ENCODE measurements at regions not wholly inside any gene's neighbourhood (a gene's known extent, or its start where the extent isn't known, plus 50 kb on each side); places are given as distances from the start of the nearest gene placed in this dataset.
"Not testable (repeated sequence)": the region's sequence is repeated elsewhere in the genome, so short reads cannot be mapped to it uniquely, and the experiment has no call there.

DNA sequence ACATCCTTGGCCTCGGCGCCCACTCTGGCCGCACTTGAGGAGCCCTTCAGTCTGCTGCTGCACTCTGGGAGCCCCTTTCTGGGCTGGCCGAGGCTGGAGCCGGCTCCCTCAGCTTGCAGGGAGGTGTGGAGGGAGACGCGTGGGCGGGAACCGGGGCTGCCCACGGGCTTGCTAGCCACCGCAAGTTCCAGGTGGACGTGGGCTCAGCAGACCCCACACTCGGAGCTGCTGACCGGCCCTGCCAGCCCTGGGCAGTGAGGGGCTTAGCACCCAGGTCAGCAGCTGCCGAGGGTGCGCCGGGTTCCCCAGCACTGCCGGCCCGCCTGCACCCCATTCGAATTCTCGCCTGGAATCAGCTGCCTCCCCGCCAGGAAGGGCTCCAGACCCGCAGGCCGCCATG lies 1892.3 kb upstream of the PCDH7 start:
- no peak for ATAC-seq
- intact Hi-C loops (cut with micrococcal nuclease), result no loop called here
- DNase-seq, result no peak

DNA sequence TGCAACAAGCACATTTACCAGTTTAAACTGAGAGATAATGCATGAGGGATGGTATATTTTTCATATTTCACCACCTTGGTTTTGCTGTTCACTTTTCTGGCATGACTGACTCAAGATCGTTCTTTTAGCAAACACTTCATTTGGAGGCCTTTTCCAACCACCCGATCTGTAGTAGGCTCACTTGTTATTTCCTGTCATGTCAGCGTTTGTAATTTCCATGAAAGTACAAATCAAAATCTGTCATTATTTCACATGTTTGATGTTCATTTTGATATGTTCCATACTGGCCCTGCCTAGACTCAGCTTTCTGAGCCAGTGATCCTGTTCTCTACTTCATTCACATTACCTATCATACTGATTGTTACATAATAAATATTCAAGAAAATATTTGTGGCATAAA lies 1888.3 kb upstream of the PCDH7 start:
- ATAC-seq (no peak), DNase-seq (no peak)
- intact Hi-C loops (cut with micrococcal nuclease), result no loop called here

DNA sequence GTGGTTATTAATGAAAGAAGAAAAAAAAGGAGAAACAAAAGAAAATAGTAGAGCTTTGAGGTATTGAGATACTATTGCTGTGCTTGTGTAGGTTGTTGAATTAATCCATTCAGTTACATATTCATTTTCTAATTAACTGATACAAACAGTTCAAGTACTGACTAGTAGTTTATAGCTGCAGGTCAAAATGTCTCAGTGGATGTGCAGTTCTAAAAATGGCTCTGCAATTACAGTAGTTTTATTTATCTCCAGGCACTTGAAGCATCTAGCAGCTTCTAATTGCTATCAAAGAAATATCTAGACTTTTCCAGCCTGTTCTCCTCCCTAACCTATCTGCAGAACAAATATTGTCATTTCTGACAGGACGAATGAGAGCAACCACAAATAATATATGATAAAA lies 1887.7 kb upstream of the PCDH7 start:
- DNase-seq, result no peak
- intact Hi-C loops (cut with micrococcal nuclease), result no loop called here
- ATAC-seq, result peak; percentile 51

DNA sequence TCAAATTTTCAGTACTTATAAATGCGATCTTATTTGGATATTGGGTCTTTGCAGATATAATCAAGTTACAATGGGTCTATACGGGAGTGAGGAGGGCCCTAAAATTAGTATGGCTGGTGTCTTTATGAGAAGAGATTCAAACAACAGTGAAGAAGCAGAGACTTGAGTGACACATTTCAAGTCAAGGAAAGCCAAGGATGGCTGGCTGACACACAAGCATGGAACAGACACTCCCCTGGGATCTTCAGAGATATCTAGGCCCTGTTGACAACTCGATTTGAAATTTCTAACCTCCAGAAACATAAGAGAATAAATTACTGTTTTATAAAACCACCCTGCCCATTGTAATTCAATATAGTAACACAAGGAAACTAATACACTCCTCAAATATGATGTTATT lies 1886.0 kb upstream of the PCDH7 start:
- no peak for DNase-seq
- intact Hi-C loops (cut with micrococcal nuclease), result no loop called here
- no peak for ATAC-seq

GRCh38 chr4:28835501-28835900 lies 1884.7 kb upstream of the PCDH7 start:
- intact Hi-C loops (cut with micrococcal nuclease), result no loop called here
- ATAC-seq (no peak), DNase-seq (no peak)

- DNase-seq (no peak), ATAC-seq (no peak)
- intact Hi-C loops (cut with micrococcal nuclease), result no loop called here
These were observed 1877.9 kb upstream of the PCDH7 start for GRCh38 chr4:28842271-28842670.

GRCh38 chr4:28845158-28845557 lies 1875.0 kb upstream of the PCDH7 start:
- intact Hi-C loops (cut with micrococcal nuclease), result no loop called here
- DNase-seq (no peak), ATAC-seq (no peak)

- DNase-seq; intact Hi-C loops (cut with micrococcal nuclease); ATAC-seq: not testable (repeated sequence)
These were observed 1863.1 kb upstream of the PCDH7 start for GRCh38 chr4:28857028-28857427.

DNA sequence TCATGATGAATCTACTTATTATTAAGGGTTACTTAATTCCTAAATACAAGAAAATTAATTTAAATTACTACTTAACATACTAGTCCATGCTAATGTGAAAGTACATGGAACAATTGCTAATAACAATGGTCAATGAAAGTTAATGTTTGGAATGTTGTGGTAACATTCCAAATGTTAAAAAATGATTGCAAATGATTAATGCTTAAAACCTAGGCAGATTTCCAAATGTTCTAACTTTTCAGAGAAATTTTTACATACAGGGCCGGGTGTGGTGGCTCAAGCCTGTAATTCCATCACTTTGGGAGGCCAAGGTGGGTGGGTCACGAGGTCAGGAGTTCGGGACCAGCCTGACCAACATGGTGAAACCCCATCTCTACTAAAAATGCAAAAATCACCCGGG lies 1851.3 kb upstream of the PCDH7 start:
- DNase-seq, result no peak
- intact Hi-C loops (cut with micrococcal nuclease), result no loop called here
- no peak for ATAC-seq

- ATAC-seq, result no peak
- DNase-seq, result no peak
- intact Hi-C loops (cut with micrococcal nuclease), result no loop called here
These were observed 1841.0 kb upstream of the PCDH7 start for GRCh38 chr4:28879178-28879577.

DNA sequence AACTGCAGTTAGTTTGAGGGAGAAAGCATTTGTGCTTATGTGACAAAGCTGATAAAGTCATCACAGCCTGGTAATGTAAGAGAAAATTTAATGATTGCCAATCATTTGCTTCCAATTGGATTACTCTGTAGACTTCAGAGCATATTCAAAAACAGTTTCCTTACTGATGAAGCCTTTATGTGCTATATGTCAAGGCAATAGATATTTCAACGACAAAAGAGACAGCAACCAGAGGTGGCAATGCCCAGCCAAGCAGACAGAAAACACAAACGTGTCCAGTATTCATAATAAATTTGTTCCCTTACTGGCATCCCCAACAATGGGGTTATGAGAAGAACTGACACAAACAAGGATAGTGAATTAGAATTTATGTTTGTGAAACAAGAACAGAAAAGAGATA lies 1840.3 kb upstream of the PCDH7 start:
- intact Hi-C loops (cut with micrococcal nuclease), result no loop called here
- ATAC-seq (no peak), DNase-seq (no peak)

GRCh38 chr4:28883211-28883610 lies 1837.0 kb upstream of the PCDH7 start:
- intact Hi-C loops (cut with micrococcal nuclease), result no loop called here
- DNase-seq, result no peak
- ATAC-seq, result no peak

DNA sequence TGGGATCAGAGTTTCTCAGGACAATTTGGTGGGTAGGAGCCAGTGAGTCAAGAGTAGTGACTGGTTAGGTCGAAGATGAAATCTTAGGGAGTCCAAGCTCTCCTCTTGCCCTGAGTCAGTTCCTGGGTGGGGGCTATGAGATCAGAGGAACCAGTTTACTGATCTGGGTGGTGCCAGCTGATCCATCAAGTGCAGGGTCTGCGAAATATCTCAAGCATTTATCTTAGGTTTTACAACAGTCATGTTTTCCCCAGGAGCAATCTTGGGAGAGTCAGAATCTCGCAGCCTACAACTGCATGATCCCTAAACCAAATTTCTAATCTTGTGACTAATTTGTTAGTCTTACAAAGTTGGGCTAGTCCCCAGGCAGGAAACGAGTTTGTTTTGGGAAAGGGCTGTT lies 1833.2 kb upstream of the PCDH7 start:
- intact Hi-C loops (cut with micrococcal nuclease), result no loop called here
- no peak for ATAC-seq
- DNase-seq, result no peak

GRCh38 chr4:28890949-28891775 lies 1829.0 kb upstream of the PCDH7 start:
- ATAC-seq (no peak), DNase-seq (no peak)
- intact Hi-C loops (cut with micrococcal nuclease), result no loop called here

GRCh38 chr4:28913466-28913865 lies 1806.7 kb upstream of the PCDH7 start:
- no peak for ATAC-seq
- no peak for DNase-seq
- intact Hi-C loops (cut with micrococcal nuclease), result no loop called here

- DNase-seq (no peak), ATAC-seq (no peak)
- intact Hi-C loops (cut with micrococcal nuclease), result no loop called here
These were observed 1803.6 kb upstream of the PCDH7 start for GRCh38 chr4:28916585-28916984.

GRCh38 chr4:28918871-28919270 lies 1801.3 kb upstream of the PCDH7 start:
- DNase-seq (no peak), ATAC-seq (no peak)
- intact Hi-C loops (cut with micrococcal nuclease), result no loop called here

- intact Hi-C loops (cut with micrococcal nuclease), result no loop called here
- DNase-seq (no peak), ATAC-seq (no peak)
These were observed 1798.3 kb upstream of the PCDH7 start for GRCh38 chr4:28921886-28922285.

- ATAC-seq, result no peak
- intact Hi-C loops (cut with micrococcal nuclease), result no loop called here
- DNase-seq, result no peak
These were observed 1794.0 kb upstream of the PCDH7 start for GRCh38 chr4:28926156-28926555.

- ATAC-seq, result no peak
- no peak for DNase-seq
- intact Hi-C loops (cut with micrococcal nuclease), result no loop called here
These were observed 1777.5 kb upstream of the PCDH7 start for GRCh38 chr4:28942631-28943030.

DNA sequence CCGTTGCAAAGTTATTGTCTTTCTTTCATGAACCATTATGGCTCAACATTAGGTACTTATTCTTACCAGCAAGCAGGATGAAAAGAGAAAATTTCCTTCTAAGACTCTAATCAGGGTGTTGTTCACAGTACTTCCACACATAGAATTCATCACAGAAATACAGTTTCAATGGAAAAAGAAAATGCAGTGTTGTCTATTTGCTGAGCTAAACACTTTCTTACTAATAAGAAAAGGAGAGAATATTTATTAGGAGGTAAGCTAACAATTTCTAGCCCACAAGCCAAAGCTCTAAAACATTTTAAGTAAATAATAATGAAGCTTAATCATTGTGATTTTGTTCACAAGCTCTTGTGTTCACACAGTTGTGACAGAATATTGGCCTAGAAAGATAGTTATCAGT lies 1772.8 kb upstream of the PCDH7 start:
- intact Hi-C loops (cut with micrococcal nuclease), result no loop called here
- ATAC-seq (no peak), DNase-seq (no peak)

GRCh38 chr4:28948501-28948900 lies 1771.7 kb upstream of the PCDH7 start:
- no peak for ATAC-seq
- intact Hi-C loops (cut with micrococcal nuclease), result no loop called here
- DNase-seq, result no peak

Data from left ventricle myocardium superior (tissue), 1 donor.